Activated naive CD4-positive, alpha-beta T cell treated with anti-CD3 and anti-CD28 coated beads for 36 hours (primary cell): ENCODE measurements at regions not wholly inside any gene's neighbourhood (a gene's known extent, or its start where the extent isn't known, plus 50 kb on each side); places are given as distances from the start of the nearest gene placed in this dataset.

Experiments
- CTCF ChIA-PET: fragments of 350-600 bp; sonication (Branson Sonifier 250); formaldehyde crosslinking; loops from one replicate; lab custom pipeline; 2021; ENCODE audit warnings: antibody characterized with exemption; lab: Charles Lee
- DNase-seq: peaks from one replicate; pipeline ENCODE4 v3.0.0-alpha.2; 2020
- H3K27ac Mint-ChIP-seq: one replicate; pipeline ENCODE4 v1.8.0; 2021; ENCODE audit warnings: mild to moderate bottlenecking, mixed read lengths
- H3K27me3 Mint-ChIP-seq: one replicate; pipeline ENCODE4 v1.8.0; 2021; ENCODE audit warnings: low read depth, mixed read lengths
- H3K36me3 Mint-ChIP-seq: one replicate; pipeline ENCODE4 v1.8.0; 2021; ENCODE audit warnings: low read depth, mixed read lengths
- H3K4me1 Mint-ChIP-seq: one replicate; pipeline ENCODE4 v1.8.0; 2021; ENCODE audit warnings: low read depth, mixed read lengths
- H3K4me3 Mint-ChIP-seq: one replicate; pipeline ENCODE4 v1.8.0; 2021; ENCODE audit warnings: mild to moderate bottlenecking, moderate library complexity, mixed read lengths
- H3K9me3 Mint-ChIP-seq: one replicate; pipeline ENCODE4 v1.8.0; 2021; ENCODE audit warnings: mixed read lengths
- intact Hi-C: fragments of 100-400 bp; cut with micrococcal nuclease; formaldehyde crosslinking; loops from one replicate; pipeline ENCODE4 v1.15.1; 2023

GRCh38 chr6:26199057-26199772 is 112.0 kb downstream of the HFE start:
- peak overlapping the region; percentile 99 for H3K27ac Mint-ChIP-seq
- no peaks in the 10 kb centered on the region for H3K9me3 Mint-ChIP-seq
- H3K4me1 Mint-ChIP-seq, result peaks cover 40% of the 10 kb centered on the region
- CTCF ChIA-PET, result interaction anchor here (0.6 to 2.9 kb wide), 5 partner anchors 16 to 26 kb away, joined by 3 to 8 read pairs (median 5); a partner anchor contains a TSS
- H3K36me3 Mint-ChIP-seq, result peaks cover 15% of the 10 kb centered on the region
- peaks cover 5% of the 10 kb centered on the region for H3K27me3 Mint-ChIP-seq
- DNase-seq, result peak; percentile 70
- peak overlapping the region; percentile 96 for H3K4me3 Mint-ChIP-seq
- intact Hi-C loops, result loop anchor here (1.0 to 10.0 kb wide), 9 partner anchors 18 to 1636 kb away; a partner anchor contains a TSS

- H3K4me3 Mint-ChIP-seq, result peak overlapping the region; percentile 96
- peaks cover 17% of the 10 kb centered on the region for H3K36me3 Mint-ChIP-seq
- peaks cover 5% of the 10 kb centered on the region for H3K27me3 Mint-ChIP-seq
- H3K4me1 Mint-ChIP-seq, result peaks cover 32% of the 10 kb centered on the region
- CTCF ChIA-PET, result interaction anchor here (0.6 to 1.1 kb wide), 4 partner anchors 17 to 27 kb away, joined by 3 to 6 read pairs (median 4); a partner anchor contains a TSS
- no peaks in the 10 kb centered on the region for H3K9me3 Mint-ChIP-seq
- peak overlapping the region; percentile 99 for H3K27ac Mint-ChIP-seq
- intact Hi-C loops, result loop anchor here (1.0 to 10.0 kb wide), 9 partner anchors 17 to 1635 kb away; a partner anchor contains a TSS
- no peak for DNase-seq
Observed at GRCh38 chr6:26199773-26200764, 112.8 kb downstream of the HFE start.

- Mint-ChIP-seq H3K4me3 (peak overlapping the region; percentile 39), H3K27me3 (peaks cover 5% of the 10 kb centered on the region), H3K4me1 (peaks cover 27% of the 10 kb centered on the region), H3K27ac (peak overlapping the region; percentile 71), H3K36me3 (peaks cover 11% of the 10 kb centered on the region), H3K9me3 (no peaks in the 10 kb centered on the region)
- CTCF ChIA-PET, result no interaction called here
- no peak for DNase-seq
- intact Hi-C loops, result no loop called here
Observed at GRCh38 chr6:26200918-26201721, 113.9 kb downstream of the HFE start.

- Mint-ChIP-seq H3K27me3 (peaks cover 5% of the 10 kb centered on the region), H3K36me3 (peaks cover 6% of the 10 kb centered on the region), H3K4me3 (no peak overlapping the region), H3K4me1 (peaks cover 27% of the 10 kb centered on the region), H3K9me3 (no peaks in the 10 kb centered on the region), H3K27ac (no peak overlapping the region)
- DNase-seq, result no peak
- intact Hi-C loops, result no loop called here
- CTCF ChIA-PET, result no interaction called here
Observed at GRCh38 chr6:26202201-26202611, 115.0 kb downstream of the HFE start.

GRCh38 chr6:26202811-26203583 is 115.8 kb downstream of the HFE start:
- peaks cover 6% of the 10 kb centered on the region for H3K36me3 Mint-ChIP-seq
- peaks cover 5% of the 10 kb centered on the region for H3K27me3 Mint-ChIP-seq
- intact Hi-C loops, result no loop called here
- peaks cover 27% of the 10 kb centered on the region for H3K4me1 Mint-ChIP-seq
- H3K27ac Mint-ChIP-seq, result peak overlapping the region; percentile 81
- H3K4me3 Mint-ChIP-seq, result no peak overlapping the region
- no peaks in the 10 kb centered on the region for H3K9me3 Mint-ChIP-seq
- no peak for DNase-seq
- CTCF ChIA-PET, result interaction anchor here (1.1 kb wide), 1 partner anchor 30 kb away, joined by 3 read pairs; no protein-coding TSS in a partner anchor

GRCh38 chr6:26204332-26205160 is 117.3 kb downstream of the HFE start:
- intact Hi-C loops, result loop anchor here (1.0 to 2.0 kb wide), 6 partner anchors 7 to 80 kb away; a partner anchor contains a TSS
- no peaks in the 10 kb centered on the region for H3K9me3 Mint-ChIP-seq
- CTCF ChIA-PET, result interaction anchor here (1.1 to 1.9 kb wide), 3 partner anchors 9 to 31 kb away, joined by 3 to 13 read pairs (median 6); a partner anchor contains a TSS
- H3K27ac Mint-ChIP-seq, result no peak overlapping the region
- peaks cover 2% of the 10 kb centered on the region for H3K36me3 Mint-ChIP-seq
- peak; percentile 94 for DNase-seq
- no peak overlapping the region for H3K4me3 Mint-ChIP-seq
- peaks cover 20% of the 10 kb centered on the region for H3K4me1 Mint-ChIP-seq
- H3K27me3 Mint-ChIP-seq, result no peaks in the 10 kb centered on the region

- H3K4me3 Mint-ChIP-seq, result no peak overlapping the region
- peaks cover under 1% of the 10 kb centered on the region for H3K9me3 Mint-ChIP-seq
- DNase-seq, result peak; percentile 94
- peaks cover 14% of the 10 kb centered on the region for H3K4me1 Mint-ChIP-seq
- H3K36me3 Mint-ChIP-seq, result peaks cover 2% of the 10 kb centered on the region
- no peaks in the 10 kb centered on the region for H3K27me3 Mint-ChIP-seq
- no peak overlapping the region for H3K27ac Mint-ChIP-seq
- intact Hi-C loops, result loop anchor here (1.0 to 2.0 kb wide), 4 partner anchors 8 to 80 kb away; a partner anchor contains a TSS
- CTCF ChIA-PET, result interaction anchor here (1.9 kb wide), 2 partner anchors 9 to 11 kb away, joined by 6 to 13 read pairs; a partner anchor contains a TSS
Observed at GRCh38 chr6:26205161-26205624, 118.0 kb downstream of the HFE start.

GRCh38 chr6:26205625-26206574 is 118.7 kb downstream of the HFE start:
- intact Hi-C loops, result loop anchor here (1.0 to 2.0 kb wide), 4 partner anchors 9 to 79 kb away; a partner anchor contains a TSS
- H3K27ac Mint-ChIP-seq, result no peak overlapping the region
- peaks cover 2% of the 10 kb centered on the region for H3K9me3 Mint-ChIP-seq
- no peak for DNase-seq
- H3K36me3 Mint-ChIP-seq, result peaks cover 2% of the 10 kb centered on the region
- H3K4me1 Mint-ChIP-seq, result peaks cover 13% of the 10 kb centered on the region
- CTCF ChIA-PET, result interaction anchor here (1.9 kb wide), 2 partner anchors 8 to 10 kb away, joined by 6 to 13 read pairs; a partner anchor contains a TSS
- no peaks in the 10 kb centered on the region for H3K27me3 Mint-ChIP-seq
- H3K4me3 Mint-ChIP-seq, result no peak overlapping the region

- Mint-ChIP-seq H3K36me3 (peaks cover 2% of the 10 kb centered on the region), H3K4me3 (no peak overlapping the region), H3K27ac (no peak overlapping the region), H3K9me3 (peaks cover 2% of the 10 kb centered on the region), H3K4me1 (peaks cover 10% of the 10 kb centered on the region), H3K27me3 (no peaks in the 10 kb centered on the region)
- CTCF ChIA-PET, result interaction anchor here (0.7 kb wide), 2 partner anchors 19 to 80 kb away, joined by 5 to 6 read pairs; no protein-coding TSS in a partner anchor
- intact Hi-C loops, result no loop called here
- no peak for DNase-seq
Observed at GRCh38 chr6:26206868-26207801, 119.9 kb downstream of the HFE start.
